Activated T-helper 1 cell treated with anti-CD3 and anti-CD28 coated beads, Interleukin-2, amount 50 U/mL, for 16 hours (primary cell): ENCODE measurements at regions not wholly inside any gene's neighbourhood (a gene's known extent, or its start where the extent isn't known, plus 50 kb on each side); places are given as distances from the start of the nearest gene placed in this dataset.

Experiments used
- DNase-seq, 2 donors: peaks; one replicate each; pipeline ENCODE4 v3.0.0-alpha.2; 2020; ENCODE audit warnings: low read depth in 1 of 2, low spot score in 1 of 2

- DNase-seq, result no peak
These were observed 694.2 kb downstream of the EPHA4 start for GRCh38 chr2:220877897-220878296.

GRCh38 chr2:220880623-220881596 is 691.2 kb downstream of the EPHA4 start:
- no peak for DNase-seq

- DNase-seq, result no peak
These were observed 689.6 kb downstream of the EPHA4 start for GRCh38 chr2:220882507-220882906.

GRCh38 chr2:220885593-220885992 is 686.5 kb downstream of the EPHA4 start:
- no peak for DNase-seq

- no peak for DNase-seq
These were observed 684.7 kb downstream of the EPHA4 start for GRCh38 chr2:220887271-220887870.

- DNase-seq, result no peak
These were observed 684.2 kb downstream of the EPHA4 start for GRCh38 chr2:220887876-220888275.

GRCh38 chr2:220890931-220891330 is 681.2 kb downstream of the EPHA4 start:
- no peak for DNase-seq

- no peak for DNase-seq
These were observed 680.7 kb downstream of the EPHA4 start for GRCh38 chr2:220891405-220891804.

- no peak for DNase-seq
These were observed 680.0 kb downstream of the EPHA4 start for GRCh38 chr2:220892018-220892634.

- DNase-seq, result no peak
These were observed 678.7 kb downstream of the EPHA4 start for GRCh38 chr2:220893411-220893810.

GRCh38 chr2:220894069-220894468 is 678.0 kb downstream of the EPHA4 start:
- DNase-seq, result no peak

- DNase-seq, result no peak
These were observed 672.6 kb downstream of the EPHA4 start for GRCh38 chr2:220899492-220899891.

- no peak for DNase-seq
These were observed 668.1 kb downstream of the EPHA4 start for GRCh38 chr2:220904015-220904414.

- DNase-seq, result no peak
These were observed 658.7 kb downstream of the EPHA4 start for GRCh38 chr2:220913384-220913783.

- no peak for DNase-seq
These were observed 656.9 kb downstream of the EPHA4 start for GRCh38 chr2:220915092-220915623.

GRCh38 chr2:220916931-220917330 is 655.2 kb downstream of the EPHA4 start:
- DNase-seq, result no peak

- DNase-seq, result no peak
These were observed 641.6 kb downstream of the EPHA4 start for GRCh38 chr2:220930271-220931076.

GRCh38 chr2:220931491-220931890 is 640.6 kb downstream of the EPHA4 start:
- DNase-seq, result no peak

GRCh38 chr2:220932041-220932440 is 640.1 kb downstream of the EPHA4 start:
- DNase-seq, result no peak

- DNase-seq, result no peak
These were observed 636.2 kb downstream of the EPHA4 start for GRCh38 chr2:220935789-220936321.
